NCI-H146 treated with DMSO at 0.1 percent for 48 hours (cell line): ENCODE measurements at regions not wholly inside any gene's neighbourhood (a gene's known extent, or its start where the extent isn't known, plus 50 kb on each side); places are given as distances from the start of the nearest gene placed in this dataset.
A peak's percentile ranks its signal among the peaks of the same experiment; 100 is the strongest.

Experiments used
- DNase-seq: peaks from one replicate; lab custom pipeline; 2025; ENCODE audit not compliant: unreplicated experiment; lab: John Stamatoyannopoulos, UW

DNA sequence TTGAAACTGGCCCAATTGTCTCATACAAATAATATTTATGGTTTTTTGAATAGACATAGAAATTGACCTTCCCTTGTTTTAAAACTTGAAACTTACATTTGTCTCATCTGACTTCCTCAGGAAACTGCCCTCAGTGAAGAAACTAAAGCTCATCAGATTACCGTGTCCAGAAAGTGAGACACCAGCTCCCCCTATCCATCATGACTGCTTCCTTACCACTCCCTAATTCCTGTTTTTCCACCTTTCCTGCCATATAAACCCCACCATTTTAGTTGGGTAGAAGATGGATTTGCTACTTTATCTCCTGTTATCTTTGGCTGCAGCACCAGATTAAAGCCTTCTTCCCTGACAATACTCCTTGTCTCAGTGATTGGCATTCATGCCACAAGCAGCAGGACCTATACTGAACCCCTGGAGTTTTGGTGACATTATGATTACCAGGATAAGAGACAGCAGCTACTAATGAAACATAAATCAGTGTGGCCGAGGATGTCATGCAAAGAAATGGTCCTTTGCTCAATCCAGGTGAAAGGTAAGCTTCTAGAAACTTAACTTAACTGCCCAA, 1627.6 kb upstream of the ZEB2 start:
- DNase-seq, result no peak

DNA sequence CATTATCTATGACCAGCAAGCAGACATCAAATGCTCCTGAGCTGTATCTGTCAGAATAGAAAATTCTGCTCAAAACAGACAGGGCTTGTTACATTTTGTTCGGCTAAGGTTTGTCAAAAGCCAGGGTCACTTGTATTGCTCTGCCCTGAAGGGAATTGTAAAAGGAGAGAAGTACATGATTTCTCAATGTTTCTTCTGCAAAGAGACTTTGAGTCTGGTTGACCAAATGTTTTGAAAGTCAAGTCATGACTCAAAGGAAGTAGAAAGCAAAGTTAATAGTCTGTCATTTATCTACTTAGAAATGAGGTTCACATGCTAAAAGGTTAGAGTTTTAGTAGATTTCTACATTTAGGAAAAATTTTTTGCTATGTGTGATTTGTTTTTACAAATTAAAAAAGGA, 1624.1 kb upstream of the ZEB2 start:
- DNase-seq, result no peak

DNA sequence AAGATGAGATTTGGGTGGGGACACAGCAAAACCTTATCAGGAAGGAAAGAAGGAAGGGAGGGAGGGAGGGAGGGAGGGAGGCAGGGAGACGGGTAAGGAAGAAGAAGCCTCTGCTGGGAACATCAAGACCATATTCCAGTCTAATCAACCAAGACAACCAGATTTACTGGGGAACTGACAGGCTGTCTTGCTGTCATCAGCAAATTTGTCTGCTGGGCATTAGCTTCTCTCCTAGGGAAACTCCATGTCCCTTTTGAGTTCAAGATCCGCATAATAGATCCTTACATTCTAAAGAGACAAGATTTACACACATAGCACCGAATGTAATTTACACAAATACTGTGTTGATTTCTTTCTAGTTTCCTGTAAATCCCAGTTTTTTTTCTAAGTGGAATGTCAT, 1618.9 kb upstream of the ZEB2 start:
- DNase-seq, result no peak

DNA sequence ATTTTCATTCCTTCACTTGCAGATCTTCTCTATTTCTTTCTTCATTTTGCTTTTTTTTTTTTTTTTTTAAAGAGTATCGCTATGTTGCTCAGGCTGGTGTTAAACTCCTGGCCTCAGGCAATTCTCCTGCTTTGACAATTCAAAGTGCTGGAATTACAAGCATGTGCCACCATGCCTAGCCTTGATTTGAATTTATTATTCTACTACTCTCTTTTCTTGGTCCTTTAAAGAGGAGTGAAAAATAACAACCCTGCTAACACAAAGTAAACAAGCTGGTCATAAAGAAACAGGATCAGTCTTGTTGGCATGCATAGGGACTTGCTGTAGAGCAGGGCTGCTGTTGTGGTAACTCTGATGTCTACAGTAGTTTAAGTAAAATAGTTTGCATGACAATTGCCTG, 1615.3 kb upstream of the ZEB2 start:
- DNase-seq, result no peak

DNA sequence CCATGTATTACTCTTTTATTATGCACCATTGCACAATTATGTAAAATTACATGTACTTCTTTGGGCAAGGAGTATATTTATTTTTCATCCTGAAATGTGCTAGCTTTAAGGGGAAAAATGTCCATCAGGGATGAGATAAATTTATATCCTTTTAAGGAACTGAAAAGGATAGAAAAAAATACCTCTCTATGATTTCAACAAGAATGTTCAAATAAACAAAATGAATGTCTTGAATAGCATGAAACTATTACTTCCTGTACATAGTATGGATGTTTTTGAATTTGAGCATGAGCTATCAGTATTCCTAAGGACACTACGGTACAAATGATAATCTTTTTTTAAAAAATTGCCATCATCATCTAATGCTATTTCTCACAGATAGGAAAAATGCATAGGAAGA, 1611.9 kb upstream of the ZEB2 start:
- DNase-seq, result no peak

DNA sequence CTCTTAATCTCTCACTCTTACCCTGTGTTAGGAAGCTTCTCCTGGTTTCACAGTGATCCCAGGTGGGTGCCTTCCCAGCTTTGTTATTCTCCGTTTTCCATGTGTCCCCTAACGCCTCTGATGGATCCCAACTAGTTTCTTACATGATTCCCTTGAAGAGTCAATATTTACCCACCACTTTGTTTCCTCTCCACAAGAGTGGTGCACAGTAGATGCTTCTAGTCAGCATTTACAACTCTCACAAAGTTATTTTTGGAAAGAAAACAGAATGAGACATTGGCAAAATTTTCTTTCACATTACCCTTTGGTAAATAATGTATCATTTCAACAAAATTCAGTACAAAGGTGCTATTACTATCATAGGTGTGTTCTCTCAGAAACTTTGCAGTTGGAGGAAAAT, 1611.1 kb upstream of the ZEB2 start:
- no peak for DNase-seq

DNA sequence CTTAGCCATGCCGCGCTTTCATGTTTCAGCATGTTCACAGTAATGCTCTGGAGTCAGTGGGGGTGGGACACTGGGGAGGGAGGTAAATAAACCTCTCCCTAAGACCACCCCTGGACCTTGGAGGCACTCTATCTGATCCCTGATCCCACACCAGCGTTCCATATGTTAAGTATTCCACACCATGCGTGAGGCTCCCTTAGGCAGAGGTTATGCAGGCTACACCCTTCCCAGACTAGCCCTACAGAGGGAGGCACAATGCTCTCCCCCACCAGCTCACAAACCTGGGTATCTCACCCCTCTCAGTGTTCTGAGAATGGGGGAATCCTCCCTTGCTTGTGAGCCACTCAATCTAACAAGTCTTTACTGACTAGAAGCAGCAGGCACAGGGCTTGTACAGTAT, 1610.4 kb upstream of the ZEB2 start:
- no peak for DNase-seq

DNA sequence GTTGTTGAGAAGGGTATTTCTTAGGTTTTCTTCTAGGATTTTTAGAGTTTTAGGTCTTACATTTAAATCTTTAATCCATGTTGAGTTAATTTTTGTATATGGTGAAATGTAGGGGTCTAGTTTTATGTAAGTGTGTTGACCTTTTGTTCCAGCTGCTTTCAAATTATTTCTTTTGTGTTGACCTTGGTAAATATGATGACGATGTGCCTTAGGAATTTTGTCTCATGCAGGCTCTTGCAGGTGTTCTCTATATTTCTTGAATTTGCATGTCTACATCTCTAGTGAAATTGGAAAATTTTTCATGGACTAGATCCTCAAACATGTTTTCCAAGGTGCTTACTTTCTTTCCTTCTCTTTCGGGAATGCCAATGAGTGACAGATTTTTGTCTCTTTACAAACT, 1609.3 kb upstream of the ZEB2 start:
- DNase-seq, result no peak

DNA sequence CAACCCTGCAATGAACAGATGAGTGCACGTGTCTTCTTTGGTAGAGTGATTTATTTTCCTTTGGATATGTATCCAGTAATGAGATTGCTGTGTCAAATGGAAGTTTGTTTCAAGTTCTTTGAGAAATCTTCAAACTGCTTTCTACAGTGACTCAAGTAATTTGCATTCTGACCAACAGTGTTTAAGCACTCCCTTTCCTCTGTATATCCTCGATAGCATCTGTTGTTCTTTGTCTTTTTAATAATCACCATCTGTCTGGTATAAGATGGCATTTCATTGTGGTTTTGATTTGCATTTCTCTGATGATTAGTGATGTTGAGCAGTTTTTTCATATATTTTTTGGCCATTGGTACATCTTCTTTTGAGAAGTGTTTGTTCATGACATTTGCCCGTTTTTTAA, 1608.3 kb upstream of the ZEB2 start:
- DNase-seq, result no peak

DNA sequence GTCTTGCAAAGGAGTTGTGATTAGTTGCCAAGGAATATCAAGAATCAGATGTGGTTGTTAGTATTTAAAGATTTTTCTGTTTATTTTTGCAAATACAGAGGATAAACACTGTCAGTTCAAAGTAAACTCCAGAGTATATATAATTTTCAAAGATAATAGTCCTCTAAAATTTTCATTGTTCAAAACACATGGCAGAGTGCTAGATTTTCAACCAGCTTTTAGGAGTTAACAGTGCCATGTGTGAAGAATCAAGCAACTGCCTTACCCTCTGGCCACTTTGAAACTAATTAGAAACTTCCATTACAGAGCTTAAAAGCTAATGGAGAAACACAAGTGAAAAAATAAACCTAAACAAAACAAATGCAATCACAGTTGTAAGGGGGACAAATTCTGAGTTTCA, 1605.6 kb upstream of the ZEB2 start:
- DNase-seq, result no peak

DNA sequence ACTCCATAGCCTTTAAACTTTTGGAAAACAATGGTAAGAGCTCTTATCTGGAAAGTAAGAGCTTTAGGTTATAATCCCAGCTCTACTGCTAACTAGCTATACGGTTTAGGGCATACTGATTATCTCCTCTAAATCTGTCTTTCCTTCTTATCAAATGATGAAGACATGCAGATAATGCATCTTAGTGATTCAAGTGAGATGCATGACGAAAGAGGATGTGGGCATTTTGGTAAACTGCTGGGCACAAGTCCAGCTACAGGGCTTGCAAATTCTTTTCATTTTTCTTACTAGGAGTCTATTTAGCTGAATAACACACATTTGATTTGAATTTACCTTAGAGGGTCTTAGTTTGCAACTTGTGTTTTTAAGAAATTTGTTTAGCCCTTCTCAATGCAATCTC, 1604.8 kb upstream of the ZEB2 start:
- DNase-seq, result no peak

DNA sequence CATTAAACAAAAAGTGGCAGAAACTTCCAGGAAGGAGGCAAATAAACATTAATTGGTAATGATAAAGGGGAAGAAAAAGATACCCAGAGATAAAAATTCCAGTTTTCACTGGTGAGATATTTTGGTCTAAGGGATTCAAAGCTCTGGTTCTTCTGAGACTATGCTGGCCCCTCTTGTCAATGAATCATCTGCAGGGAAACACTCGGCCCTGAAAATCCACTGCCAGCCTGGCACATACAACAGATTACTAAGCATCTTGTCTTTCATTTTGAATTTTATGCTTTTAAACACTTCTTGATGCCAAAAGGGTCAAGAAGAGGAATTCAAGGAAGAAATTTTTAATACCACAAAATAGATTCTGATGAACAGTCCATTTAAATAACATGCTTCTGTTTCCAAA, 1603.8 kb upstream of the ZEB2 start:
- no peak for DNase-seq

DNA sequence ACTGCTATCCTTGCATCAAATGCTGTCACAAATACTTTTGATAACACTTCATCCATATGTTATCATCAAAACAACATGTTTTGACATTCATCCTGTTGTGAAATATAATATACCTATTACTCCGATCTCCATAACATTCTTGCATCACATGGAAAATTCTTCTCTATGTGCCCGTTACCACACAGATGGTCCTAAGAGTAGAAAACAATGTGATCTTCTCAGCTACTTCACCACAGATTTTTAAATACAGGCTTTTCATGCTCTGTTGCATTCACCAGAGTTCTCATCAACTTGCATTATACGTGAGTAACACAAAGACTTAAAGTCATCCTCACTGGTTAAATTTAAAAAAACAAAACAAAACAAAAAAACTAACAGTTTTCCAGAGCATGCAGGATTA, 1603.3 kb upstream of the ZEB2 start:
- DNase-seq, result no peak

DNA sequence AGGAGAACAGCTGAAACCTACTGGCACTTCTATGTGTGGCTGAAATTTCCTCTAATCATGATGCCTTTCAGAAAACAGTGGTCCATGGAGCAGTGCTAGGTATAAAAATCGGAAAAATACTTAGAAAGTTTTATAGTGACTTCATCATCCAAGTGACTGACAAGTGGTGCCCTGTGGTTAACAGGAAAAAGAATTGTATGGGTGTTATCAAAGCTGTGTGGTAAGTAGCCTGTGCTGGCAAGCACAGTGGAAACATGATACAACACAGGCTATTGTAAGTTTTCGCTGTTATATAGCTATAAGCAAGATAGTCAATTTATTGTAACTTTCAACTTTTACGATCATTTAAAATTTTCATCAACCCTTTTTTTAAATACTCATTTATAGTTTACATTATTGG, 1599.7 kb upstream of the ZEB2 start:
- no peak for DNase-seq

DNA sequence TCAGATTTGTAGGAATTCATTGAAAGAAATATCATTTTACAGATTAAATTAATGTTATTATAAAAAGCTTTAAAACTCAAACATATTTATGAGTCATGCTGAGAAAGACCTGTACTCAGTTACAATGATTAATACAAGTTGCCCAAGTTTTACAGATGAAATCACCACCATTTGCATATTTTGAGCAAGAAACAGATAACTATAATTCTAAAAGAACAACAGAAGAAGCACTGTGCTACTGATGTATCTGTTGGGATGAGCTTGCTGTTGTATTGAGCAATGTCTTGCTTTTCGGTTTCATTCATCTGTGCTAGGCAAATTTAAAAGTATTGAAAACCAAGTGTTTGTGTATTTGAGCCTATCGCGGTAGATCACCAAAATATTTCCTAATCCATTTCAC, 1589.1 kb upstream of the ZEB2 start:
- DNase-seq, result no peak

DNA sequence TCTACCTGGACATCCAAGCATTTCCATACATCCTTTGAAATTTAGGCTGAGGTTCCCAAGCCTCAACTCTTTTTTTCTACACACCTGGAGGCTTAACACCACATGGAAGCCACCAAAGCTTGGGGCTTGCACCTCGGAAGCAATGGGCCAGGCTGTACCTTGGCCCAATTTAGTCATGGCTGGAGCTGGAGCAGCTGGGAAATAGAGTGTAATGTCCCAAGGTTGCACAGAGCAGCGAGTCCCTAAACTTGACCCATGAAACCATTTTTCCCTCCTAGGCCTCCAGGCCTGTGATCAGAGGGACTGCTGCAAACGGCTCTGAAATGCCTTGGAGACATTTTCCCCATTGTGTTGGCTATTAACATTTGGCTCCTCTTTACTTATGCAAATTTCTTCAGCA, 1574.3 kb upstream of the ZEB2 start:
- DNase-seq, result no peak

DNA sequence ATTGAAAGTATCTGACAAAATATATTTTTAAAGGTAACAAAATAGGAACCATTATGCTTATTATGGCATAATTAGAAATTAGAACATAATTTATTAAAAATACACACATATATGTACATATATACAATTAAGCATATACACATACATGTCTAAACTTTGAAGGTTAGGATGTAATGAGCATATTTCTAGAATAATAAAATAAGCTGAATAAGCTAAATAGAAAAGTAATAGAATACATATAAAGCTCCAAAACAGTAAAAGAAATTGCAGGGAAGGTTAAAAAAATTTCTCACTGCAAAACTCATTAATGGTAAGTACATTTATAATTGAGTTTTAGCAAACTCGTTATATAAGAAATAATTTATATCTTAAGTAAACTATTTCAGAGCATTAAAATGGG, 1561.5 kb upstream of the ZEB2 start:
- DNase-seq, result no peak

DNA sequence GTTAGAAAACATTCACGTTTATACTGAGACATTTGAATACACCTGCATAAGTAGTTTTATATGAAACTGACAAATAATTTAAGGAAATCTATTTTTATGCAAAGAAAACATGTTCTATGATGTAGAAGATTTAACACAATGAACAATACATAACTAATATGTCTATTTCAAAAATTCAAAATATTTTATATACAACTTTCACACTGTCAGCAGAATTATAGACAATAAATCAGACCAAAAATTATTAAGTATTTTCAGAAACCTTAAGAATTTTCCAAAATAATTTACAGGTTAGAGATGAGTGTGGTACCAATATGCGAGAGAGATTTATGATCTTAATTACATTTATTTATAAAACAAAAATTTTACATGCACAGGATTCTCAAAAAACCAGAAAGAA, 1561.0 kb upstream of the ZEB2 start:
- DNase-seq, result no peak

DNA sequence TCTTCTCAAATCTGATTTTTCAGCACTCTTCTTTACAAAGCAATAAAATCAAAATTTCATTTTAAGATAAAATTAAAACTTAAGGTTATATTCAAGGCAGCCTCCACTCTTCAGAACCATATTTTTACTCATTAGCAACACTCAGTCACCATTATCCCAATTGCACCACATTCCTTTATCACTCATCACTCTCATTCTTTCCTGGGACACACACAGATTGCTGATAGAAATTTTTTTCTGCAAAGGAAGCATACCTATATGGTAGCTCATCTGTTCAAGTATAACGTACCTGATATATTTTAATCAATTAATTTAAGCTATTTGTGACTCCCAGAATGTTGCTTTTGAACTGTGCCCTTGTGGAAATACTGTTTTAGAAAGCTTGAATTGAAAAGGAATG, 1559.3 kb upstream of the ZEB2 start:
- no peak for DNase-seq

DNA sequence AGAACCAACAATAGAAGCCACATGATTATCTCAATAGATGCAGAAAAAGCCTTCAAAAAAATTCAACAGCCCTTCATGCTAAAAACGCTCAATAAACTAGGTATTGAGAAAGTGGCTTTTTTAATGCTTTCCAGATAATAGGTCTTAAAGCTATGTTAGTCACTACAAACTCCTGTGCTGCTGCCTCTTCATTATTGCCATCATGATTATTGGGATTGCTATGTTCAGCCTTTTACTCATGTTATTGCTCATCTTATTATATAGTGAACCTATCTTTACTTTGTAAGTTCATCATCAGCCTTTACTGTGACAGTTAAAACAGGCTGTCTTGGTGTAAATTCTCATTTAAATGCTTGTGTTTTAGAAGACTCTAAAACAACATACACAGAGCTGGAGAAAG, 1557.2 kb upstream of the ZEB2 start:
- DNase-seq, result no peak

DNA sequence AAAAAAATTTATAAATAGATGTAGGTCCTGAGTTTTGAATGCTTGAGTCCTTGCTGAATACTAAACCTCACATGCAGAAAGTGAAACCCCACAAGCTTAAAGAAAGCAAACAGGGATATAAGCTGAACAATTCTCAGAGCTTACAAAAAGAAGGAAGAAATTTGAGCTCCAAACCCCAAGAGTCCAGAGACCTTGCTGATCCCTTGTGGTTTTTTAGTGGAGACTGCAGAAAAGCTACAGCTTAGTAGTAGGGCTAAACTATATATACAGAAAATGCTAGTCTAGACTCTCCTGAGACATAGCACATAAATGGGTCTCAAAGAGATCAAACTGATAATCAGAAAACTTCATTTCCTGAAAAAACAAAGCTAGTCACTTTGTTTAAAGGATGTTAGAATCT, 1548.1 kb upstream of the ZEB2 start:
- DNase-seq, result no peak

DNA sequence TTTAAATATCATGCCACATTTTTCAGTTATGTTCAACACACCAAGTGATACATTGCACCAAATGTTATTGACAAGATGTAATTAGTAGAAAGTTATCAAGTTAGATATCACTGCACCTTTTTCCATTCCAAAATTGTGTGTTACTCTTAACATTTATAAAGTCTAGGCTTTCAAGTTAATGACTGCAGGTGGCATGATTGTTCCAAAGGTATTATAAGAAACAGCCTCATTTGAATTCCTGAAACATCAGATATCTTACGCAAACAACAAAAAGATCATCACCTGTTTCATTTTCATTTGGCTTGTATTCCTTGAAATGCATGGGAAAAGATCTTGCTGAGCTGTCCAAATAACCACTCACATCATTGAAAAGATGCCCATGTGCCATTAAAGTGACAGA, 1528.2 kb upstream of the ZEB2 start:
- peak; percentile 3 for DNase-seq

DNA sequence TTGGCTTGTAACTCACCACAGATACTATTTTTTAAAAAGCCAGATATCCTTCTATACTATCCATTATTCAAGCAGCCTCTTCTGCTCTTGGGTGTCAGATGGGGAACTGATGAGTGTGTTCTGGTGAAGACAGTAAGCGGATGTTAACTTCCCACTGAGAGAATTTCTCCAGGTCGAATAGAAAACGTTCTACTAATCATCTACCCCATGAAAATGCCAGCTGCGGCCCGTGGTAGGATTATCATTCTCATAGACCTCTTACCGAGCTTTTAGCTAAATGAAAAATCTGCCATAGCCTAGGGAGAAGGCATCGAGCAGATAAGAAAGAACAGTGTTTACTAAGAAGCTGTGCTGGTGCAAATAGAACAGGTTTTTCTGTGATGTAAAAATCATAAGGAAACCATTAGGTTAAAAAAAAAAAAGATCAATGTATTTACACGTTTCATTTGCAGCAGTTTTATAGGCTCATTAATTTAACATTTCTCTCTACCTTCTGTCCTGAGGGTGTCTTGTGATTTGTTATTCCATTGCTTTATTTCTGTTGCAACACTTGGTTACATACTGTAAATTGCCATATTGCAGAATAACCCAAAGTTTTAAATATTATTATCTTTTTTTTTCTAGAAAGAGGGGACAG, 1521.5 kb upstream of the ZEB2 start:
- peak; percentile 33 for DNase-seq

DNA sequence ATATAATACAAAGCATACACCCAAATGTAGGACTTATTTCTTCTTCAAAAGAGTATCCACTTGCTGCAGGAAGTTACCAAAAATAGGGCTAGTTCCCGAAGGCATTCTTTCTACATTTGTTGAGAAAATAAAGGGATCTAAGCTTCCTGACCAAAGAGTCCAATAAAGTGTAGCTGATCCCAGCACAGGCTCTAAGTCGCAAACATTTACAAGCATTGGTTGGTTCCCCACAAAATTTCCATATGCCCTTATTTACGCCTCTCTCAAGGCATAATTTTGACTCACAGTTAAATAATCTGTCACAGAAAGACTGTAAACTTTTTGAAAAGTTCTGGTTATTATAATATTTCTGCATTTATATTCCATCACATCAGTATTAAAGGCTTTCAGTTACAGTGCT, 1520.1 kb upstream of the ZEB2 start:
- DNase-seq, result no peak
